Gastroesophageal sphincter (tissue), 3 donors: ENCODE measurements at regions not wholly inside any gene's neighbourhood (a gene's known extent, or its start where the extent isn't known, plus 50 kb on each side); places are given as distances from the start of the nearest gene placed in this dataset.

ENCODE experiments used
- EP300 ChIP-seq: sonication (generic); formaldehyde crosslinking; IDR thresholded peaks from one replicate; pipeline ENCODE4 v1.6.1; 2017; ENCODE audit warnings: antibody characterized with exemption, mild to moderate bottlenecking
- POLR2A ChIP-seq, 2 donors: fragments of 450-650 bp; IDR thresholded peaks; one replicate each; pipeline ENCODE4 v1.6.1; 2017; ENCODE audit warnings: antibody characterized with exemption in 2 of 2, mild to moderate bottlenecking in 2 of 2, moderate library complexity in 1 of 2
- POLR2AphosphoS5 ChIP-seq: sonication (generic); formaldehyde crosslinking; IDR thresholded peaks from one replicate; pipeline ENCODE4 v1.6.1; 2017; ENCODE audit warnings: antibody characterized with exemption
- TF ChIP-seq, protein P1 (sequence below), 4 experiments: fragments of 200-600 bp in 2 of 4; fragments of 450-650 bp in 2 of 4; sonication (generic) in 1 of 4; IDR thresholded peaks; one replicate each; pipeline ENCODE4 v1.5.1; 2017 to 2019; ENCODE audit warnings: antibody characterized with exemption in 4 of 4, mild to moderate bottlenecking in 2 of 4, moderate library complexity in 2 of 4

GRCh38 chr14:101313268-101313667 lies 248.0 kb upstream of the DIO3 start:
- TF ChIP-seq, protein P1, sequence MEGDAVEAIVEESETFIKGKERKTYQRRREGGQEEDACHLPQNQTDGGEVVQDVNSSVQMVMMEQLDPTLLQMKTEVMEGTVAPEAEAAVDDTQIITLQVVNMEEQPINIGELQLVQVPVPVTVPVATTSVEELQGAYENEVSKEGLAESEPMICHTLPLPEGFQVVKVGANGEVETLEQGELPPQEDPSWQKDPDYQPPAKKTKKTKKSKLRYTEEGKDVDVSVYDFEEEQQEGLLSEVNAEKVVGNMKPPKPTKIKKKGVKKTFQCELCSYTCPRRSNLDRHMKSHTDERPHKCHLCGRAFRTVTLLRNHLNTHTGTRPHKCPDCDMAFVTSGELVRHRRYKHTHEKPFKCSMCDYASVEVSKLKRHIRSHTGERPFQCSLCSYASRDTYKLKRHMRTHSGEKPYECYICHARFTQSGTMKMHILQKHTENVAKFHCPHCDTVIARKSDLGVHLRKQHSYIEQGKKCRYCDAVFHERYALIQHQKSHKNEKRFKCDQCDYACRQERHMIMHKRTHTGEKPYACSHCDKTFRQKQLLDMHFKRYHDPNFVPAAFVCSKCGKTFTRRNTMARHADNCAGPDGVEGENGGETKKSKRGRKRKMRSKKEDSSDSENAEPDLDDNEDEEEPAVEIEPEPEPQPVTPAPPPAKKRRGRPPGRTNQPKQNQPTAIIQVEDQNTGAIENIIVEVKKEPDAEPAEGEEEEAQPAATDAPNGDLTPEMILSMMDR (IDR thresholded peaks at IDR 0.05) = no peak
- no peak for TF ChIP-seq EP300
- no peak for TF ChIP-seq POLR2A (IDR thresholded peaks at IDR 0.05)
- TF ChIP-seq POLR2AphosphoS5 = no peak
